ENCODE measurements at regions not wholly inside any gene's neighbourhood (a gene's known extent, or its start where the extent isn't known, plus 50 kb on each side); places are given as distances from the start of the nearest gene placed in this dataset.

GRCh38 chr13:44259045-44260027 is 114.3 kb upstream of the SERP2 start:
- TF ChIP-seq EZH2 (IDR thresholded peaks at IDR 0.05; ENCODE audit: low read length, missing control alignments) (no peak), CTCF (conservative IDR thresholded peaks at IDR 0.05 in 1 of 2, IDR thresholded peaks at IDR 0.05 in 1 of 2; ENCODE audit: low read depth in 1 of 2, low read length in 2 of 2) (no peak)
- H3K27me3 ChIP-seq (ENCODE audit: control insufficient read depth, insufficient read depth, low read length) = no peaks in the 10 kb centered on the region
- H4K20me1 ChIP-seq (ENCODE audit: control insufficient read depth, extremely low read depth, insufficient read depth, low read length) = no peaks in the 10 kb centered on the region
- peak overlapping the region; percentile 15 for H3K4me2 ChIP-seq (ENCODE audit: extremely low read depth, insufficient read depth, low read length)
- no peaks in the 10 kb centered on the region for H3K36me3 ChIP-seq (ENCODE audit: control insufficient read depth, insufficient read depth, low read length)
- H3K4me3 ChIP-seq (replicated peaks in 1 of 4; ENCODE audit: control extremely low read depth in 1 of 4, insufficient read depth in 1 of 4, low read depth in 3 of 4, low read length in 4 of 4) = no peak overlapping the region
- no peaks in the 10 kb centered on the region for H3K79me2 ChIP-seq (ENCODE audit: control insufficient read depth, insufficient read depth, low read length)
- no peak overlapping the region for H3K9ac ChIP-seq (ENCODE audit: insufficient read depth, low read length)
- peaks cover 7% of the 10 kb centered on the region for H3K4me1 ChIP-seq (ENCODE audit: control insufficient read depth, extremely low read depth, insufficient read depth, low read length)
- H2AFZ ChIP-seq (ENCODE audit: low read length) = no peak overlapping the region
- no peak overlapping the region for H3K27ac ChIP-seq (ENCODE audit: insufficient read depth, low read length)
- no peaks in the 10 kb centered on the region for H3K9me3 ChIP-seq (ENCODE audit: control insufficient read depth, insufficient read depth, low read depth, low read length)
- peak; percentile 45 to 76 for DNase-seq (ENCODE audit: low read depth in 2 of 2)

GRCh38 chr13:44260336-44260735 is 113.3 kb upstream of the SERP2 start:
- H3K27ac ChIP-seq (ENCODE audit: insufficient read depth, low read length) = no peak overlapping the region

More at GRCh38 chr13:44260336-44260735, 113.3 kb upstream of the SERP2 start:
- H3K9me3 ChIP-seq (ENCODE audit: control insufficient read depth, insufficient read depth, low read depth, low read length) = no peaks in the 10 kb centered on the region
- TF ChIP-seq CTCF (conservative IDR thresholded peaks at IDR 0.05 in 1 of 2, IDR thresholded peaks at IDR 0.05 in 1 of 2; ENCODE audit: low read depth in 1 of 2, low read length in 2 of 2) (no peak), EZH2 (IDR thresholded peaks at IDR 0.05; ENCODE audit: low read length, missing control alignments) (no peak)
- H3K4me3 ChIP-seq (replicated peaks in 1 of 4; ENCODE audit: control extremely low read depth in 1 of 4, insufficient read depth in 1 of 4, low read depth in 3 of 4, low read length in 4 of 4) = no peak overlapping the region
- no peaks in the 10 kb centered on the region for H3K79me2 ChIP-seq (ENCODE audit: control insufficient read depth, insufficient read depth, low read length)
- H3K4me1 ChIP-seq (ENCODE audit: control insufficient read depth, extremely low read depth, insufficient read depth, low read length) = peaks cover 7% of the 10 kb centered on the region
- no peak overlapping the region for H2AFZ ChIP-seq (ENCODE audit: low read length)
- H3K4me2 ChIP-seq (ENCODE audit: extremely low read depth, insufficient read depth, low read length) = no peak overlapping the region
- DNase-seq (ENCODE audit: low read depth in 2 of 2) = no peak
- H4K20me1 ChIP-seq (ENCODE audit: control insufficient read depth, extremely low read depth, insufficient read depth, low read length) = no peaks in the 10 kb centered on the region
- no peaks in the 10 kb centered on the region for H3K36me3 ChIP-seq (ENCODE audit: control insufficient read depth, insufficient read depth, low read length)
- no peaks in the 10 kb centered on the region for H3K27me3 ChIP-seq (ENCODE audit: control insufficient read depth, insufficient read depth, low read length)
- H3K9ac ChIP-seq (ENCODE audit: insufficient read depth, low read length) = no peak overlapping the region

Measured in fibroblast of lung (primary cell).